ENCODE measurements at regions not wholly inside any gene's neighbourhood (a gene's known extent, or its start where the extent isn't known, plus 50 kb on each side); places are given as distances from the start of the nearest gene placed in this dataset.

GRCh38 chr10:118501171-118501570, 94.3 kb downstream of the PRLHR start:
- no peak for DNase-seq
- no peak for TF ChIP-seq CTCF (IDR thresholded peaks at IDR 0.05; ENCODE audit: low read depth, low read length)

GRCh38 chr10:118500477-118501104, 94.9 kb downstream of the PRLHR start:
- no peaks in the 10 kb centered on the region for H3K9me3 ChIP-seq (ENCODE audit: severe bottlenecking)
- TF ChIP-seq CTCF (IDR thresholded peaks at IDR 0.05; ENCODE audit: low read depth, low read length) = no peak
- no peaks in the 10 kb centered on the region for H3K36me3 ChIP-seq
- no peak for DNase-seq
- no peak overlapping the region for H3K27ac ChIP-seq
- peaks cover 52% of the 10 kb centered on the region for H3K27me3 ChIP-seq (ENCODE audit: insufficient read depth, low read depth, severe bottlenecking)
- no peak overlapping the region for H3K4me3 ChIP-seq (ENCODE audit: low read depth, low read length)

More at GRCh38 chr10:118501171-118501570, 94.3 kb downstream of the PRLHR start:
- Histone ChIP-seq H3K9me3 (ENCODE audit: severe bottlenecking) (no peaks in the 10 kb centered on the region), H3K27ac (no peak overlapping the region), H3K4me3 (ENCODE audit: low read depth, low read length) (no peak overlapping the region), H3K27me3 (ENCODE audit: insufficient read depth, low read depth, severe bottlenecking) (peaks cover 46% of the 10 kb centered on the region), H3K36me3 (no peaks in the 10 kb centered on the region)

DNA sequence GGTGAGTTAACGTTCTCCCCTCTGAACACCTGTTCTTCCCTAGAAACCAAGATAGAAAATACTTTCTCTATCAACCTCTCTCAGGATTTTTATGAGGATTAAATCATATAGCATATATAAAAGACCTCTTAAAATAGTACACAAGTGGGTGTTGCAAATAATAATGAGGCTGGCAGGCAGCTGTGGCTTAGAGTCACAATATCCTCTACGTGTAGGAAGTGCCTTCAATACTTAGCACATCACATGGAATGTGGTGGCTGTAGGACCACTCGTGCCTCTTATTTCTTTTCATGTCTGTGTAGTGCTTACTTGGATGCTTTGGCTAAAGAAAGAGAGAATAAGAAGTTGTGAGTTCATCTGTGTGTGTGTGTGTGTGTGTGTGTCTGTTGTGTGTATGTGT, 96.3 kb downstream of the PRLHR start:
- Histone ChIP-seq H3K27me3 (ENCODE audit: insufficient read depth, low read depth, severe bottlenecking) (peaks cover 55% of the 10 kb centered on the region), H3K9me3 (ENCODE audit: severe bottlenecking) (no peaks in the 10 kb centered on the region), H3K27ac (no peak overlapping the region), H3K4me3 (ENCODE audit: low read depth, low read length) (no peak overlapping the region), H3K36me3 (no peaks in the 10 kb centered on the region)
- no peak for DNase-seq
- TF ChIP-seq CTCF (IDR thresholded peaks at IDR 0.05; ENCODE audit: low read depth, low read length) = no peak

DNA sequence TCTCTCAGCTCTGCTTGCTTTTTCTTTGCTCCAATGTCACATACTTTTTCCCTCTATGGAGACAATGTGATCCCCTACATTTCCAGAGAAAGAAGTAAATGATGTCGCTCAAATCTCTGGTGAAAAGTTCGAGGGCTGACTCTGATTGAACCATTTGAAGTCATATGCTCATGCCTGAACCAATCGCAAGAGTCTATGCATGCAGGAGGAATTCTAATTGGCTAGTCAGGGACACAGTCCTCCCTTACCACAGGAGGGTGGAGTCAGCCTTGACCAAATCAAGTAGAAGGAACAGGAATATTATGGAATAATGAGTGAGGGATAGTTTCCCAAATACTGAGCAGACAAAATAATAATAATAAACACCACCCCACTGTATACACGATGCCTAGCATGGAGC, 96.8 kb downstream of the PRLHR start:
- H3K27me3 ChIP-seq (ENCODE audit: insufficient read depth, low read depth, severe bottlenecking) = peaks cover 58% of the 10 kb centered on the region
- H3K4me3 ChIP-seq (ENCODE audit: low read depth, low read length) = no peak overlapping the region
- H3K27ac ChIP-seq = no peak overlapping the region
- no peak for TF ChIP-seq CTCF (IDR thresholded peaks at IDR 0.05; ENCODE audit: low read depth, low read length)
- H3K36me3 ChIP-seq = no peaks in the 10 kb centered on the region
- no peak for DNase-seq
- no peaks in the 10 kb centered on the region for H3K9me3 ChIP-seq (ENCODE audit: severe bottlenecking)

DNA sequence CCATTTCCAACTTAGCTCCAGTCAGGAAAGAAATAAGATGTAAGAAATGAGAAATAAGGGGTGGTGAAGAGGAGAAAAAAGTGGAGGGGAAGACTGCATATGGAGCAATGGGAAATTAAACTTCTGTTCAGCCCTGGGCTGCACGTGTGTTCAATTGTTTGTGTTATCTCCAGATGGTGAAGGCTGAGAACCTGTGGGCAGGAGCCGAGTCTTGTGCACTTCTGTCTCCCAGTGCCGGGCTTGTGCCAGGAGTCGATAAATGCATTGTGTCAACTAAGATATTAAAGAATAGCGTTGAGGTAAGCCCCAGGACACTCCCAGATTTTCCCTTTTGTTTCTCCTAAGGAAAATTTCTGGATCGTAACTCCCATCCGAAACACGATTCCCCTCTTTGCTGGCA, 98.2 kb downstream of the PRLHR start:
- Histone ChIP-seq H3K27ac (no peak overlapping the region), H3K27me3 (ENCODE audit: insufficient read depth, low read depth, severe bottlenecking) (peaks cover 66% of the 10 kb centered on the region), H3K9me3 (ENCODE audit: severe bottlenecking) (no peaks in the 10 kb centered on the region), H3K4me3 (ENCODE audit: low read depth, low read length) (no peak overlapping the region), H3K36me3 (no peaks in the 10 kb centered on the region)
- DNase-seq = no peak
- no peak for TF ChIP-seq CTCF (IDR thresholded peaks at IDR 0.05; ENCODE audit: low read depth, low read length)

DNA sequence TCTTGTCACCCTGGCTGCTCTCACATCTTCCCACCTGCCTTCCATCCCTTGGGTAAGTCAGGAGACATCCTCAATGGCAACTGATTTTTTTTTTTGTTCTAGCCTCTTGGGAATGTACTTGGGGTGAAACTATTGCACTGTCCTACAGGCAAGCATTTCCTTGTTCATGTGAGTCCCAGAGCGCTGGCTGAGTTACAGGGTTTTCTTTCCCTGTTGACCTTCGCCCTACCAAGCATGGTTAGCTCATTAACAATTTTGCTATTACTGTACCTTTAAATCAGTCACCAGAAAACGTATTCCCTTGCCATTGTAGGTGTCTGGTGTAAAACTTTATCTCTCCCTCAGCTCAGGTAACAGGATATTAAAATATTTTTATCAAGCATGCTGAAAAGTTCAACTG, 98.9 kb downstream of the PRLHR start:
- Histone ChIP-seq H3K4me3 (ENCODE audit: low read depth, low read length) (no peak overlapping the region), H3K27me3 (ENCODE audit: insufficient read depth, low read depth, severe bottlenecking) (peaks cover 69% of the 10 kb centered on the region), H3K36me3 (no peaks in the 10 kb centered on the region), H3K9me3 (ENCODE audit: severe bottlenecking) (no peaks in the 10 kb centered on the region), H3K27ac (no peak overlapping the region)
- no peak for TF ChIP-seq CTCF (IDR thresholded peaks at IDR 0.05; ENCODE audit: low read depth, low read length)
- no peak for DNase-seq
